ENCODE measurements at regions not wholly inside any gene's neighbourhood (a gene's known extent, or its start where the extent isn't known, plus 50 kb on each side); places are given as distances from the start of the nearest gene placed in this dataset.
"Not testable (repeated sequence)": the region's sequence is repeated elsewhere in the genome, so short reads cannot be mapped to it uniquely, and the experiment has no call there.

- ATAC-seq, result no peak
These were observed 220.0 kb downstream of the TRIM36 start for GRCh38 chr5:114949756-114950155.

GRCh38 chr5:114948986-114949621, 220.6 kb downstream of the TRIM36 start:
- no peak for ATAC-seq

DNA sequence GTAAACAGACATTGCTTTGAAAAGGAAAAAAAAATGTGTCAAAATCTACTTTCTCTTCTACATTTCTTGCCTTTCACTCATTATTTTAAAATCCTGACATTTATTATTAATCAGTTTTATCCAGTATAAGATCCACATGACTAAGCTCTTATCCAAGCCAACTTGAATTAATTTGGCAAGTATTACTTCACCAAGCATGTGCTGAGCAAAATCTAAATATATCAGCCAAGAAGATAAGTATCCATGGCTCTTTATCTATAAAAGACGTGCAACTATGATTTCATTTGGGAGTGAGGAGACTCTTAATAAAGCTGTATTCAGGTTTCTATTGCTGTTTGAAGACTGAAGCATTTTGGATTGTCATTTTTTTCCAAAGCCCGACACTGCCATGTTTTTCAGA, 221.3 kb downstream of the TRIM36 start:
- ATAC-seq, result no peak

DNA sequence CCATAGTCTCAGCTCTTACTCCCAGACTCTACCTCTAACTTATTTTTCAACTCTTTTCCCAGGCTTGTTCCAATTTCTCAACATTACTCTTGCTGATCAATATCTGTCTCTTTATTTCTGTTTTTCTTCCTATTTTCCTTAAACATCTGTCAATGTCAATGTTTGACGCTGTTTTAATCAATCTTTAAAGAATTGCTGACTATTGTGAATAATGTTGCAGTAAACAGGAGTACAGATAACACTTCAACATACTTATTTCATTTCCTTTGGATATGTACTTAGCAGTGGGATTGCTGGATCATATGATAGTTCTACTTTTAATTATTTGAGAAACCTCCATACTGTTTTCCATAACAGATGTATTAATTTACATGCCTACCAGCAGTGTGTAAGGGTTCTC, 229.0 kb downstream of the TRIM36 start:
- ATAC-seq, result no peak

GRCh38 chr5:114935490-114935889, 234.2 kb downstream of the TRIM36 start:
- ATAC-seq, result no peak

DNA sequence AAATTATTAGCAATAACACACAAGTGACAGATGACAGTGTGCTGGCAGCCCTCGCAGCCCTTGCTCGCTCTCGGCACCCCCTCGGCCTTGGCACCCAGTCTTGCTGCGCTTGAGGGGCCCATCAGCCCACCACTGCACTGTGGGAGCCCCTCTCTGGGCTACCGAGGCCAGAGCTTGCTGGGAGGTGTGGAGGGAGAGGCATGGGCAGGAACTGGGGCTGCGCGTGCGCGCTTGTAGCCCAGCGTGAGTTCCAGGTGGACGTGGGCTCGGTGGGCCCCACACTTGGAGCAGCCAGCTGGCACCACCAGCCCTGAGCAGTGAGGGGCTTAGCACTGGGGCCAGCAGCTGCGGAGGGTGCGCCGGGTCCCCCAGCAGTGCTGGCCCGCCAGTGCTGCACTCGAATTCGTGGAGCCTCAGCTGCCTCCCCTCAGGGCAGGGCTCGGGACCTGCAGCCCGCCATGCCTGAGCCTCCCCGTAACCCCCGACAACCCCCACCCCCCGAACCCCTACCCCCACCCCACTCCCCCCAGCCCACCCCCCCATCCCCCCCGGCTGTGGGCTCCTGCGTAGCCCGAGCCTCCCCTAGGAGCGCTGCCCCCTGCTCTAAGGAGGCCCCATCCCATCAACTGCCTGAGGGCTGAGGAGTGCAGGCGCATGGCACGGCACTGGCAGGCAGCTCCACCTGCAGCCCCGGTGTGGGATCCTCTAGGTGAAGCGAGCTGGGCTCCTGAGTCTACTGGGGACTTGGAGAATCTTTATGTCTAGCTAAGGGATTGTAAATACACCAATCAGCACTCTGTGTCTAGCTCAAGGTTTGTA, 240.9 kb downstream of the TRIM36 start:
- ATAC-seq, result no peak

DNA sequence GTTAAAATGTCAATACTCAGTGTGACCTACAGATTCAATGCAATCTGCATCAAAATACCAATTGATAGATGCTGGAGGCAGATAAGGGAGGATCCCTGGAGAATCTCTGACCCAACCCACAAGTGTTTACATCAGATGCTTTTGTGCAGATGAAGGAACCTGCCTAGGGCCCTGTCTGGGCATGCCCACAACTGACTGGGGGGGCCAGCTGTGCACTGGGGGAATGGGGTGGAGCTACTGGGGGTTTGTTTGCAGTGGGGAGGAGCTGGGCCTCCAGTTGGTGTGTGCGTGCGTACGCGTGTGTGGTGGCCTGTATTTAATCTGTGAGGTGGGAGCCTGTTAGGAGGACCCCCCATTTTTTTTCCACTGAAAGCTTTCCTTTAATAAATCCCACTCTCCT, 244.9 kb downstream of the TRIM36 start:
- no peak for ATAC-seq

DNA sequence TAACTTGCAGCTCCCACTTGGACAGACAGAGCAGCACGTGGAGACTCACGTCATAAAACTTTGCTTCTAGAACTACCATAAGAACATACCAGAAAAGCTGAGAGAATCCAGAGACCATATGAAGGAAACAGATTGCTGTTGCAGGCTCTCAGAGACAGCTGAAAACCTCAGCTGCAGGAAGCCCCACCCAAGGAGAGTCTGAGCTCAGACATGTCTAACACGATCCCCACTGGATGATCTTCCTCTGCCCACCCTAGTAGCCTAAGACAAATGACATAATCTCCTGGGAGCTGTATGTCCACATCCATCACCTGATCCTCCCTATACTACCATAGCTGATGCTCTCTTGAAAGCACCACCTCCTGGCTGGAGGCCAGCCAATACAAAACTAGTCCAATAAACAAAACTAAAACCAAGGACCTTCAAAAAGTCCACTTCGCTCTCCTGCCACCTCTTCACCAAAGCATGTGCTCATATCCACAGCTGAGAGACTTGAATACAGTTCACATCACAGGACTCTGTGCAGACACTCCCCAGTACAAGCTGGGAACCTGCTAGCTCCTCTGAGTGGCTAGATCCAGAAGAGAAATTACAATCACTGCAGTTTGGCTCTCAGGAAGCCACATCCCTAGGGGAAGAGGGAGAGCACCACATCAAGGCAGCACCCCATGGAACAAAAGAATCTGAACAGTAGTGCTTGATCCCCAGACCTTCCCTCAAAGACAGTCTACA, 257.4 kb downstream of the TRIM36 start:
- ATAC-seq, result no peak

DNA sequence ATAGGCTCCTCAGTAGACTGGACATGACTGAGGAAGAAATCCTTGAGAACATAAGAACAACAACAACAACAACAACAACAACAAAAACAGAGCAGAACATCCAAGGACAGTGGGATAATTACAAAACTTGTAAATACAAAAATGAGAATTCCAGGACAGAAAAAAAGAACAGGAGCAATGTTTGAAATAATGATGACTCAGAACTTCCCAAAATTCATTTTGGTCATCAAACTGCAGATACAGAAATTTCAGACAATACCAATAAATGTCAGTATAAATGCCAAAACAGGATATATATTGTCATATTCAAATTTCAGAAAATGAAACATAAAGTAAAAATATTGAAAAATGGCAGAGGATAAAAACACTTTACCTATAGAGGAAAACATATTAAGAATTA, 259.0 kb downstream of the TRIM36 start:
- ATAC-seq, result no peak

GRCh38 chr5:114909424-114909823, 260.3 kb downstream of the TRIM36 start:
- no peak for ATAC-seq

GRCh38 chr5:114903767-114904166, 265.9 kb downstream of the TRIM36 start:
- ATAC-seq, result no peak

- no peak for ATAC-seq
These were observed 271.1 kb downstream of the TRIM36 start for GRCh38 chr5:114898602-114899001.

- no peak for ATAC-seq
These were observed 286.0 kb downstream of the TRIM36 start for GRCh38 chr5:114883675-114884074.

DNA sequence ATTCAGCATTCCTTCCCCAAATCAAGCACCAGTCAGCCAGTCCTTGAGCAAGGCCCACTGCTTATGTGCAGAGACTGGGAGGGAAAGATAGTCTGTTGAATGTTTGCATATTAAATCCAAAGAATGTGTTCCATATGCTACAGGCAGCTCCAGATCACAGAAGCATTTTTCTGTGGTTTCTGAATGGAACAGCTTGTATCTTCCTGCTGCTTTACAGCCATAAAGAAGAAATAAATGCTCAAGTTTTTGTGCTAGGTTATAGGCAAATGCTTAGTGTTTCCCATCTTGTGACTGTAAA, 310.3 kb downstream of the TRIM36 start:
- ATAC-seq, result no peak

DNA sequence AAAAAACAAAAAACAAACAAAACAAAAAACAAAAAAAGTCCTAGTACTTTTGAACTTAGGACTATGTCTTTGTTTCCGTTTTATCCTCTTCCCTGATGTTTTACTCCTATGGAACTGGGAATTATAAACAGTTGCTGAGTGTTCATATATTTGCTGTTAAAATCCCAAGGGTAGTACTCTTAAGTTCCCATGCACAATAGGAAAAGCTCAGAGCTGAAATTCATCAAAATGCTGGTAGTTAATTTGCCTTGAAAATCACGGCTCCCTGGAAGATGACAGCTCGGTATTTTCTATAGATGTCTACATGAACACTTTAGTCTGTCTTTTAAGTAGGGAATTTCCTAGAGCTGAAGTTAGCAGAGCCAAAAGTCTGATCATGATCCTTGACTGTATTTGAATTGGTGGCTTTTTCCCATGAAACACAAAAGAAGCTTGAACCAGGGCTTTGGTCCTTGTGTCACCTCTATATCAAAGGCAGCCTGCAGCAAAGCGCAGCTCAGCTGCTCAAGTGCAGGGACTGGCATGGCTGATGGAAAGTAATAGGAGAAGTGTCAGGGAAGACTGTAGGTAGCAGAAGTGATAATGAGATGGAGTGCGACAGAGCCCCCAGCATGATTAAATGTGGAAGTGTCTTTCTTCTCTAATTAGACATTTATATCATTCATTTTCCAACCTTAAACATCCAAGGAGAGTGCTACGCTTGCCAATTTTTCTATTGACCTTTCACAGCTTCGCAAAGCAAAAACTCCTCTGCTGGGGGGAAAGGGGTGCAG, 310.9 kb downstream of the TRIM36 start:
- ATAC-seq, result no peak

DNA sequence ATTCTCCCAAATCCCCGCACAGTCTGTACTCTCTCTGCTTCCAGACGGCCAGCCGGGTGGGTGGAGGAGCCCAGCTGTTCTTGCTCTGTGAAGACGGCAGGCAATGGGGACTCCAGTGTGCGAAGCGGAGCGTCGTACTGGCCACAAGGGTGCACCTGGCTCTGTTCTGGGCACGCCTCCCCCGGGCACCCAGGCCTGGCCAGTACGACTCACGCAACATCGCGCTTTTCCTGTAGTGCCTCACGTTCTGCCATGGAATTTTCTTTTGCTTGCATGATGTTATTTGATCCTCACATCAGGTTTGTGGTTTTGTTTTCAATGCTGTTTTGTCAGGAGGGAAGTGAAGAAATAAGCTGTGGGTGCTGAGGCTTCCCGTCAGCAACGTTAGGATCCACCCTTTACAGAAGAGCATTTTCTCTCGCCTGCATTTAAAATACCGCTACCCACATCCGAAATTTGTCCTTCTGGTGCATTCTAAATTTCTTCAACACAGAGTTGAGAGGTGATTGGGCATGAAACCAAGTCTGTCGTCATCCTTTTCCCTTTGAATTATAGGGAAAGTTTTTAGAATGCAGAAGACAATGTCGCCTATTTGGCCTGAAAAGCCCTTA, 311.7 kb downstream of the TRIM36 start:
- ATAC-seq, result no peak

GRCh38 chr5:114844711-114845110, 325.0 kb downstream of the TRIM36 start:
- ATAC-seq, result not testable (repeated sequence)

GRCh38 chr5:114839360-114839759, 330.3 kb downstream of the TRIM36 start:
- no peak for ATAC-seq

DNA sequence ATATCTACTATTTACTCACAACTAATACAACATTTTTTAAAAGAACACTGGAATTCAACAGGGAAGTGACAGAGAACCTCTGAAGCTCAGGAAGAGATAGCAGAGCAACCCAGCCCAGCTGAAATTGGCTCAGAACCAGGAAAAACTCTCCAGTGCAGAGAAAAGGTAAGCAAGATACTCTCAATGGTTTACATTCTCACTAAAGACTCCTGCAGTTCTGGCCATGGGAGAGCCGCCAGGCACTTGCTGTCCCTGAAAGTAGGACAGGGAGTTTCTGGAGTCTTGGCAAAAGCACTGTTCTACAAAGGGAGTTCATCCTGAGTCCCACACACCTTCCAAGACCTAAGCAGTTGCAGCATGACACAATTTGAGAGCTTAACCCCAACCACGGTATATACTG, 330.8 kb downstream of the TRIM36 start:
- no peak for ATAC-seq

GRCh38 chr5:114830114-114830513, 339.6 kb downstream of the TRIM36 start:
- no peak for ATAC-seq

DNA sequence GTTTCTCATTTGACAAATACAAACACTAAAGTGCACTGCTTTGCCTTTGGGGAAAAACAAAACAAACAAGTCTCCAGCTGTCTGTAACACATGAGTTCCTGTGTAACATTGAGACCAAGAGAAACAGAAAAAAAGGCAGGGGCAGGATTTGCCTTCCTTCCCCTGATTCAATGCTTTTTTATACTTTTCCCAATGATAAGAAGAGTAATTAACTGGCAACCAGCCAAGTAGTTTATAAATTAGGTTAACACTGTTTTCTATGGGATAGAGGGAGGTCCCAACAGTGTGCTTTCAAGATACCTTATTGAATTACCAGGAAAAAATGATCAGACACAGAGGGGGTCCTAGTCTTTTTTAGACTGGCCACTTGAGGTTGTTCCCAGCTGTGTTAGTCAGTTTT, 346.8 kb downstream of the TRIM36 start:
- no peak for ATAC-seq

DNA sequence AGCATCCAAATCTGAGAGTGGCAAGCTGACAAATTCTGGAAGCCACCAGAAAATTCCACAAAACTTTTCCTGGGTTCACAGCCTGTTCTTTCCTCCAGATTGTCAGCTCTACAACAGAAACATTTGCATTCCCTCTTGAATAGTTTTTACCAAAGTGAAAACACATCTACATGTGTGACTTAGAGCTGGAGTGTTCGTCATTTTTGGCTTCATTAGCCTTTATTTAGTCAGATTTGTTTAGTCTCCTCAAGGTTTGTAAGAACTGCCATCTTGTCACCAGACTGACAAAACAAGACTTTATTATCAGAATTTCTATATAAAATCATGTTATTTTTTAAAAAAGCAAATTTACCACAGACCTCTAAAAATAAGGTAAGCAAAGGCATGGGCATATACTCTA, 347.3 kb downstream of the TRIM36 start:
- no peak for ATAC-seq

- no peak for ATAC-seq
These were observed 379.3 kb downstream of the TRIM36 start for GRCh38 chr5:114790403-114790792.

All from activated CD4-positive, CD25-positive, alpha-beta regulatory T cell treated with anti-CD3 and anti-CD28 coated beads, Interleukin-2, amount 50 U/mL, for 24 hours (primary cell).